ENCODE measurements at regions not wholly inside any gene's neighbourhood (a gene's known extent, or its start where the extent isn't known, plus 50 kb on each side); places are given as distances from the start of the nearest gene placed in this dataset.

- intact Hi-C loops (cut with DNase I) = no loop called here
- Histone ChIP-seq H3K4me3 (no peak overlapping the region), H3K9me3 (no peaks in the 10 kb centered on the region), H3K27ac (no peak overlapping the region), H3K27me3 (no peaks in the 10 kb centered on the region), H3K36me3 (no peaks in the 10 kb centered on the region), H3K4me1 (no peaks in the 10 kb centered on the region), H3K9ac (ENCODE audit: low read depth in 2 of 2, low read length in 2 of 2) (no peak overlapping the region)
- DNase-seq = no peak
- TF ChIP-seq, protein P1, sequence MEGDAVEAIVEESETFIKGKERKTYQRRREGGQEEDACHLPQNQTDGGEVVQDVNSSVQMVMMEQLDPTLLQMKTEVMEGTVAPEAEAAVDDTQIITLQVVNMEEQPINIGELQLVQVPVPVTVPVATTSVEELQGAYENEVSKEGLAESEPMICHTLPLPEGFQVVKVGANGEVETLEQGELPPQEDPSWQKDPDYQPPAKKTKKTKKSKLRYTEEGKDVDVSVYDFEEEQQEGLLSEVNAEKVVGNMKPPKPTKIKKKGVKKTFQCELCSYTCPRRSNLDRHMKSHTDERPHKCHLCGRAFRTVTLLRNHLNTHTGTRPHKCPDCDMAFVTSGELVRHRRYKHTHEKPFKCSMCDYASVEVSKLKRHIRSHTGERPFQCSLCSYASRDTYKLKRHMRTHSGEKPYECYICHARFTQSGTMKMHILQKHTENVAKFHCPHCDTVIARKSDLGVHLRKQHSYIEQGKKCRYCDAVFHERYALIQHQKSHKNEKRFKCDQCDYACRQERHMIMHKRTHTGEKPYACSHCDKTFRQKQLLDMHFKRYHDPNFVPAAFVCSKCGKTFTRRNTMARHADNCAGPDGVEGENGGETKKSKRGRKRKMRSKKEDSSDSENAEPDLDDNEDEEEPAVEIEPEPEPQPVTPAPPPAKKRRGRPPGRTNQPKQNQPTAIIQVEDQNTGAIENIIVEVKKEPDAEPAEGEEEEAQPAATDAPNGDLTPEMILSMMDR (IDR thresholded peaks at IDR 0.05) = no peak
Observed at GRCh38 chr5:13248253-13248652, 696.2 kb downstream of the DNAH5 start.

- intact Hi-C loops (cut with DNase I) = no loop called here
- Histone ChIP-seq H3K27ac (no peak overlapping the region), H3K4me1 (no peaks in the 10 kb centered on the region), H3K27me3 (no peaks in the 10 kb centered on the region), H3K9me3 (no peaks in the 10 kb centered on the region), H3K4me3 (no peak overlapping the region), H3K36me3 (no peaks in the 10 kb centered on the region), H3K9ac (ENCODE audit: low read depth in 2 of 2, low read length in 2 of 2) (no peak overlapping the region)
- TF ChIP-seq, protein P1 (IDR thresholded peaks at IDR 0.05) = no peak
- DNase-seq = no peak
Observed at GRCh38 chr5:13246053-13246452, 698.4 kb downstream of the DNAH5 start.

- no peak for DNase-seq
- intact Hi-C loops (cut with DNase I) = no loop called here
- H3K9me3 ChIP-seq = no peaks in the 10 kb centered on the region
- H3K27ac ChIP-seq = no peak overlapping the region
- no peaks in the 10 kb centered on the region for H3K27me3 ChIP-seq
- no peak overlapping the region for H3K4me3 ChIP-seq
- no peaks in the 10 kb centered on the region for H3K36me3 ChIP-seq
- H3K9ac ChIP-seq (ENCODE audit: low read depth in 2 of 2, low read length in 2 of 2) = no peak overlapping the region
- no peaks in the 10 kb centered on the region for H3K4me1 ChIP-seq
- TF ChIP-seq, protein P1 (IDR thresholded peaks at IDR 0.05) = no peak
Observed at GRCh38 chr5:13244151-13244550, 700.3 kb downstream of the DNAH5 start.

- Histone ChIP-seq H3K27me3 (no peaks in the 10 kb centered on the region), H3K9ac (ENCODE audit: low read depth in 2 of 2, low read length in 2 of 2) (no peak overlapping the region), H3K27ac (no peak overlapping the region), H3K4me3 (no peak overlapping the region), H3K36me3 (no peaks in the 10 kb centered on the region), H3K9me3 (no peaks in the 10 kb centered on the region), H3K4me1 (no peaks in the 10 kb centered on the region)
- TF ChIP-seq, protein P1 (IDR thresholded peaks at IDR 0.05) = no peak
- no peak for DNase-seq
- intact Hi-C loops (cut with DNase I) = no loop called here
Observed at GRCh38 chr5:13227513-13227912, 717.0 kb downstream of the DNAH5 start.

DNA sequence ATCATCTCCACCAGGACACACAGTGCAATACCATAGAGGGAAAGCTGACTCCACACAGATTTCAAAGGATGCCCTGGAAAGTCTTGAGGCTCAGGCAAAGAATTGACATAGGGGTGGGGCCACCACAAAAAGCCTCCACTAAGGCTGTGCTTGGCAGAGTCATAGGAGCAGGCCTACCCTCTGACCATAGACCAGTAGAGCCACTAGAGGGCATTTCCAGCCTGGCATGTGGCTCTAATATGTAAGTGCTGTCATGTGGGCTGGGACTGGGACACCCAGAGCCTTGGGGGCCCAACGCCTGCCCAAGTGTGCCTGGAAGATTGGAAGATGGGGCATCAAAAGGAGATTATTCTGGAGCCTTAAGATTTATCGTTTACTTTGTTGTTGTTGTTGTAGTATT lies 726.0 kb downstream of the DNAH5 start:
- Histone ChIP-seq H3K36me3 (no peaks in the 10 kb centered on the region), H3K4me1 (no peaks in the 10 kb centered on the region), H3K27ac (no peak overlapping the region), H3K9ac (ENCODE audit: low read depth in 2 of 2, low read length in 2 of 2) (no peak overlapping the region), H3K9me3 (no peaks in the 10 kb centered on the region), H3K4me3 (no peak overlapping the region), H3K27me3 (no peaks in the 10 kb centered on the region)
- no peak for DNase-seq
- intact Hi-C loops (cut with DNase I) = no loop called here
- TF ChIP-seq, protein P1 (IDR thresholded peaks at IDR 0.05) = no peak

GRCh38 chr5:13217636-13218035 lies 726.9 kb downstream of the DNAH5 start:
- Histone ChIP-seq H3K27me3 (no peaks in the 10 kb centered on the region), H3K9ac (ENCODE audit: low read depth in 2 of 2, low read length in 2 of 2) (no peak overlapping the region), H3K27ac (no peak overlapping the region), H3K36me3 (no peaks in the 10 kb centered on the region), H3K4me1 (no peaks in the 10 kb centered on the region), H3K4me3 (no peak overlapping the region), H3K9me3 (no peaks in the 10 kb centered on the region)
- TF ChIP-seq, protein P1 (IDR thresholded peaks at IDR 0.05) = no peak
- intact Hi-C loops (cut with DNase I) = no loop called here
- no peak for DNase-seq

All from colonic mucosa (tissue), 4 donors.